ENCODE measurements at regions not wholly inside any gene's neighbourhood (a gene's known extent, or its start where the extent isn't known, plus 50 kb on each side); places are given as distances from the start of the nearest gene placed in this dataset.

DNA sequence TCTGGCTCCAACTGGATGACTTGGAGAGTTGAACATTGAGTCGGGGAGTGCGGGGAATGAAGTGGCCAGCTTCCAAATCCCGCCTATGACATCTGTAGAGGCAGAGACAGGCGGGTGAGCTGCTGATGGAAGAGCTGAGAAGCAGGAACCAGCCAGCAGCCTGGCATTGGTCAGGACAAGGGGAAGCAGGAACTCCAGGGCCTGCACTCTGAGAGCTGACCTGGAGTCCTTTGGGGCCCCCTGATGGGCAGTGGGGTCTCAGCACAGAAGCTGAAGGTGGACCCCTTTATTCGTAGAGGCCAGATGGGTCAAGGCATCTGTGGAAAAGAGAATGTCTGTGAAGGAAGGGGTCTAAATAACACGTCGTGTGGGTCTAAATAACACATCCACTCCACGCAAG, 57.0 kb downstream of the SEC61G start:
- Mint-ChIP-seq H3K9me3 (peaks cover 8% of the 10 kb centered on the region), H3K4me3 (no peak overlapping the region), H3K36me3 (ENCODE audit: low read depth) (no peaks in the 10 kb centered on the region), H3K27me3 (peaks cover 3% of the 10 kb centered on the region), H3K4me1 (no peaks in the 10 kb centered on the region), H3K27ac (no peak overlapping the region)
- ATAC-seq (replicated peaks) = no peak

DNA sequence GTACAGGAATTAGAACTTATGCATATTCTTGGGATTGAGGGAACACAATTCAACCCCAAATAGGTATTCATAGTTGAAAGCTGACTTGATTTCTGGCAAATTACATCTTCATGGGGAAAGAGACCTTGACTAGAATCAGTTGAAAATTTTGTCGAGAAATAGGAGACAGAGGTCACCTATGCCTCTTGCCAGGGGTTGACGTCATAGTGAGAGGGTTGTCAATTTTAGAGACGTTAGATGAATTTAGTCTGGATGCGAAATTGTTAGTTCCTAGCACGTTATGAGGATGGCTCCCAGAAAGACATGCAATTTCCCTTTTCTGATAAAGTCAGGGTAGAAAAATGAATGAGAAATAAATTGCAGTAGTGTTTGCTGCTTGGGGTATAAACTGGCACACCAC, 59.3 kb downstream of the SEC61G start:
- Mint-ChIP-seq H3K9me3 (peaks cover 5% of the 10 kb centered on the region), H3K4me3 (no peak overlapping the region), H3K36me3 (ENCODE audit: low read depth) (no peaks in the 10 kb centered on the region), H3K27me3 (no peaks in the 10 kb centered on the region), H3K27ac (no peak overlapping the region), H3K4me1 (no peaks in the 10 kb centered on the region)
- no peak for ATAC-seq (replicated peaks)

- H3K4me3 Mint-ChIP-seq = no peak overlapping the region
- H3K27me3 Mint-ChIP-seq = no peaks in the 10 kb centered on the region
- no peaks in the 10 kb centered on the region for H3K9me3 Mint-ChIP-seq
- ATAC-seq (replicated peaks) = no peak
- no peaks in the 10 kb centered on the region for H3K4me1 Mint-ChIP-seq
- H3K36me3 Mint-ChIP-seq (ENCODE audit: low read depth) = no peaks in the 10 kb centered on the region
- H3K27ac Mint-ChIP-seq = no peak overlapping the region
Observed at GRCh38 chr7:54697659-54698186, 61.3 kb downstream of the SEC61G start.

DNA sequence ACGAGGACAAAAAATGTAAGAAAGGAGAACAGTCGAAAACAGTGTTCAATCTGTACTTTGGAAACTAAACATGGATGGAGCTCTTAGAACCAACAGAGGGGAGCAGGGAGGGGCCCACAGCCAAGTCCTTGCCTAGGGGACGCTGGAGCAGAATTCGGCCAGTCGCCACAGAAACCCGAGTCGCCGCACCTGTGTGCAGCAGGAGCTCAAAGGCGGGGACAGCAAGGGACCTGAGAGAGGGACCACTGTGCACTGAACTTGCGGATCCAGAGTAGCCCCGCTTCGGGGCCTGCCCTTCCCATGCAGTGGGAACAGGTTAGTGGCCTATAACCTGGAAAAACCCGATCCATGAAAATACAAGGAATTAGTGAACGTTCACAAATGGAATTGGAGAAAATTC, 68.1 kb downstream of the SEC61G start:
- Mint-ChIP-seq H3K27ac (no peak overlapping the region), H3K9me3 (no peaks in the 10 kb centered on the region), H3K4me3 (no peak overlapping the region), H3K36me3 (ENCODE audit: low read depth) (no peaks in the 10 kb centered on the region), H3K4me1 (no peaks in the 10 kb centered on the region), H3K27me3 (no peaks in the 10 kb centered on the region)
- no peak for ATAC-seq (replicated peaks)

DNA sequence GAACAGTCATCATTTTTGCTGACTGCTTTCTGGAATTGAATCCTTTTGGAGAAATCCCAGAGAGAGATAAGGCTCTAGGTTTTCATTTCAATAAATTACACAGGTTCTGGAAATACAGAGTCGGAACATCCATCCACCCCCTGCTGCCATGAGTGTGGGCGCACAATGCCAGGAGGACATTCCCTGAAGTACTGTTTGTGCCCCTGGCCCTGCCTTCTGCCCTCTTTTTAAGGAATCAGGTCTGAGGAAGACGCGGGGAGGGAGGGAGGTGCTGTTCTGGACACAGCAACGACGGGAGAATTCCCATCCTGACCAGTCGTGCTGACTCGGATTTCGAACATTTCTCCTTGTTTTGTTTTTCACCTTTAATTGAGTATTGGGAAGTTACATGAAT, 69.0 kb downstream of the SEC61G start:
- Mint-ChIP-seq H3K9me3 (no peaks in the 10 kb centered on the region), H3K4me3 (no peak overlapping the region), H3K4me1 (no peaks in the 10 kb centered on the region), H3K27ac (no peak overlapping the region), H3K36me3 (ENCODE audit: low read depth) (no peaks in the 10 kb centered on the region), H3K27me3 (no peaks in the 10 kb centered on the region)
- no peak for ATAC-seq (replicated peaks)

GRCh38 chr7:54689394-54690049, 69.5 kb downstream of the SEC61G start:
- ATAC-seq (replicated peaks) = no peak

GRCh38 chr7:54687462-54688212, 71.4 kb downstream of the SEC61G start:
- H3K4me1 Mint-ChIP-seq = no peaks in the 10 kb centered on the region
- no peak overlapping the region for H3K4me3 Mint-ChIP-seq
- ATAC-seq (replicated peaks) = no peak
- H3K36me3 Mint-ChIP-seq (ENCODE audit: low read depth) = no peaks in the 10 kb centered on the region
- no peaks in the 10 kb centered on the region for H3K9me3 Mint-ChIP-seq
- H3K27ac Mint-ChIP-seq = no peak overlapping the region
- H3K27me3 Mint-ChIP-seq = peaks cover 3% of the 10 kb centered on the region

More at GRCh38 chr7:54689394-54690049, 69.5 kb downstream of the SEC61G start:
- H3K36me3 Mint-ChIP-seq (ENCODE audit: low read depth) = no peaks in the 10 kb centered on the region
- no peak overlapping the region for H3K4me3 Mint-ChIP-seq
- no peaks in the 10 kb centered on the region for H3K4me1 Mint-ChIP-seq
- H3K27me3 Mint-ChIP-seq = no peaks in the 10 kb centered on the region
- no peaks in the 10 kb centered on the region for H3K9me3 Mint-ChIP-seq
- no peak overlapping the region for H3K27ac Mint-ChIP-seq

DNA sequence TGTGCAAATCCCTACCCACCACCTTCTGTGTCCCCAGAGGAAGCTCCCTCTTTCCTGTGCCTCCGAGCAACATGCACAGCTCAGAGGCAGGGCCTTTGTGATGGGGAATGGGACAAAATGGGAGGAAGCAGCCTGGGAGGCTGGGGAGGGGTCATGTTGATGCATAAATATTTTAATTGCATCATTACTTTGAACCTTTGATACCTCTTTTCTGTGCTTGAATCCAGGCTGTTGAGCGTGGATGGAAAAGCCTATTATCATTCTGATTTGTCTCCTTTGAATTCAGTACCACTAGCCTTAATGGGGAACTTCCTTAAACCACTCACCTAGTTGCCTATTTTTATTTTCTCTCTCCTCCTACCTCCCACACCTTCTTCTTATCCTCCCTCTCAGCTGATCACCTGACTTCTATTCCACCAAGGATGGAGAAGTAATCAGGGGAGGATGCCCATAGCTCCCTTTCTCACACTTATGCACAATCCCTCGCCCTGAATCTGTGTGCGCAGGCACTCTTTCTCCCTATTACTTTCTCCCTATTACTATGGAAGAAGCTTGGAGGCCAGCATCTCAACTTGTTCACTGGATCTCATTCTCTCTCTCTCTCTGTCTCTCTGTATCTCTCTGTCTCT, 78.5 kb downstream of the SEC61G start:
- H3K36me3 Mint-ChIP-seq (ENCODE audit: low read depth) = no peaks in the 10 kb centered on the region
- H3K9me3 Mint-ChIP-seq = no peaks in the 10 kb centered on the region
- no peaks in the 10 kb centered on the region for H3K4me1 Mint-ChIP-seq
- H3K4me3 Mint-ChIP-seq = no peak overlapping the region
- no peak for ATAC-seq (replicated peaks)
- H3K27ac Mint-ChIP-seq = no peak overlapping the region
- peaks cover 7% of the 10 kb centered on the region for H3K27me3 Mint-ChIP-seq

- no peaks in the 10 kb centered on the region for H3K4me1 Mint-ChIP-seq
- no peak for ATAC-seq (replicated peaks)
- H3K36me3 Mint-ChIP-seq (ENCODE audit: low read depth) = no peaks in the 10 kb centered on the region
- no peak overlapping the region for H3K27ac Mint-ChIP-seq
- H3K4me3 Mint-ChIP-seq = no peak overlapping the region
- peaks cover 7% of the 10 kb centered on the region for H3K27me3 Mint-ChIP-seq
- H3K9me3 Mint-ChIP-seq = no peaks in the 10 kb centered on the region
Observed at GRCh38 chr7:54679490-54679817, 79.6 kb downstream of the SEC61G start.

- H3K4me3 Mint-ChIP-seq = no peak overlapping the region
- H3K27ac Mint-ChIP-seq = no peak overlapping the region
- H3K27me3 Mint-ChIP-seq = peaks cover 7% of the 10 kb centered on the region
- no peak for ATAC-seq (replicated peaks)
- no peaks in the 10 kb centered on the region for H3K9me3 Mint-ChIP-seq
- H3K4me1 Mint-ChIP-seq = no peaks in the 10 kb centered on the region
- no peaks in the 10 kb centered on the region for H3K36me3 Mint-ChIP-seq (ENCODE audit: low read depth)
Observed at GRCh38 chr7:54678763-54679489, 80.1 kb downstream of the SEC61G start.

DNA sequence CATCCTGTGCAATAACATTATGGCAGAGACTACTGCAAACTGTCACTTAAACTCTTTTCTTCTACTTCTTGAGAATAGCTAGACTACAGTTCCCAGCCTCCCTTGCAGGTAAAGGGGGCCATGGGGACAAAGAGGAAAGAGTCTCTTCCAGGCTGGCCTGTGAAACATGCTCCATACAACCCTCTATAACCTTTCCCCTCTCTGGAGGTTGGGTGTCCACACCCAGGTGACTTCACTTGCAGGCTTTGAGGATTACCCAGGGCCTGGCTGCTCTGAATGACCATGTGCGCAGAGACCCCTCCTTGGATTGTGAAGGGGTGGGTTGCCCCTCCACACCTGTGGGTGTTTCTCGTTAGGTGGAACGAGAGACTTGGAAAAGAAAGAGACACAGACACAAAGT, 84.1 kb downstream of the SEC61G start:
- Mint-ChIP-seq H3K4me1 (no peaks in the 10 kb centered on the region), H3K27ac (no peak overlapping the region), H3K4me3 (no peak overlapping the region), H3K36me3 (ENCODE audit: low read depth) (no peaks in the 10 kb centered on the region), H3K9me3 (peaks cover 3% of the 10 kb centered on the region), H3K27me3 (no peaks in the 10 kb centered on the region)
- no peak for ATAC-seq (replicated peaks)

GRCh38 chr7:54672519-54672918, 86.5 kb downstream of the SEC61G start:
- ATAC-seq (replicated peaks) = no peak
- Mint-ChIP-seq H3K27ac (no peak overlapping the region), H3K27me3 (no peaks in the 10 kb centered on the region), H3K9me3 (peaks cover 3% of the 10 kb centered on the region), H3K4me3 (no peak overlapping the region), H3K4me1 (no peaks in the 10 kb centered on the region), H3K36me3 (ENCODE audit: low read depth) (no peaks in the 10 kb centered on the region)

- Mint-ChIP-seq H3K27me3 (peaks cover 36% of the 10 kb centered on the region), H3K9me3 (peaks cover 4% of the 10 kb centered on the region), H3K4me1 (peaks cover 11% of the 10 kb centered on the region), H3K36me3 (ENCODE audit: low read depth) (no peaks in the 10 kb centered on the region), H3K27ac (no peak overlapping the region), H3K4me3 (peak overlapping the region; percentile 51)
- peak; percentile 52 for ATAC-seq (replicated peaks)
Observed at GRCh38 chr7:54664235-54665228, 94.5 kb downstream of the SEC61G start.
